HG02623 (cell line): ENCODE measurements at regions not wholly inside any gene's neighbourhood (a gene's known extent, or its start where the extent isn't known, plus 50 kb on each side); places are given as distances from the start of the nearest gene placed in this dataset.

Source experiments
- ATAC-seq: cut with Tn5 transposase; IDR thresholded peaks from one replicate; pipeline ENCODE4 v1.9.1; 2021; ENCODE audit warnings: moderate library complexity; ENCODE audit not compliant: unreplicated experiment

DNA sequence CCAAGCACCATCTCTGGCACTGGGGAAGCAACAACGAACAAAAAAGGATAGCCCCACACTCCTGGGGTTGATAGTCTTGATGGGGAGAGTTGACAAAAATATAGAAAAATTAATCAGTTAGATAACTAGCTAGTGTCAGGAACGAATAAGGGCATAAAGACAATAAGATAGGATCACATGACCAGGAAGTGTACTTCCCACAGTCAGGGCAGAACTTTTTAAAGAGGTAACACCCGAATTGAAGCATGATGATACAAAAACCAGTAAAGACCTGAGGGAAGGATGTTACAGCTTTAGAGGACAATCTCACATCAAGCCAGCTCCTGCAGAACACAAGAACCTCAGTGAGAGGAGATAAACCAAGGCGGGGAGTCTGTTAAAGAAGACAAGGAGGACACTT, 295.4 kb upstream of the CRIM1 start:
- ATAC-seq: peak; percentile 27

DNA sequence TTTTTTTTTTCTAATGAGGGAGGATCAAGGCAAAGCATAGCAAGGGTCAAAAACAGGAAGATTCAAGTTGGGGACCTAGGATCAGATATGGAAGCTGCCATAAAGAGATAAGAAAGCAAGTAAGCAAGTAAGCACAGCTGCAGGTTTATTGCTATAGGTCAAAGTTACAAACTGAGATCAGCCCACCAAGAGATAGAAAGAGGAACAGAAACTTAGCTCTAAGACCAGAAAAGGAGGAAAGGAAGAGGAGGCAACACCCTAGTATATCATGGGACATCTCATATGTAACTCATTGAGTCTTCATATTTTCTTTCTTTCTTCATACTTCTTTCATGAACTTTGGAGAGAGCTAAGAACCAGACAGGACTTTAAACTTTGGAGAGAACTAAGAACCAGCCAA, 295.9 kb upstream of the CRIM1 start:
- peak; percentile 100 for ATAC-seq

GRCh38 chr2:36058953-36059352, 296.6 kb upstream of the CRIM1 start:
- ATAC-seq: peak; percentile 30

GRCh38 chr2:36058076-36058475, 297.5 kb upstream of the CRIM1 start:
- ATAC-seq: no peak

GRCh38 chr2:36052819-36053218, 302.8 kb upstream of the CRIM1 start:
- ATAC-seq: no peak

GRCh38 chr2:36044411-36044810, 311.2 kb upstream of the CRIM1 start:
- ATAC-seq: no peak

GRCh38 chr2:36035137-36035536, 320.4 kb upstream of the CRIM1 start:
- ATAC-seq: no peak

DNA sequence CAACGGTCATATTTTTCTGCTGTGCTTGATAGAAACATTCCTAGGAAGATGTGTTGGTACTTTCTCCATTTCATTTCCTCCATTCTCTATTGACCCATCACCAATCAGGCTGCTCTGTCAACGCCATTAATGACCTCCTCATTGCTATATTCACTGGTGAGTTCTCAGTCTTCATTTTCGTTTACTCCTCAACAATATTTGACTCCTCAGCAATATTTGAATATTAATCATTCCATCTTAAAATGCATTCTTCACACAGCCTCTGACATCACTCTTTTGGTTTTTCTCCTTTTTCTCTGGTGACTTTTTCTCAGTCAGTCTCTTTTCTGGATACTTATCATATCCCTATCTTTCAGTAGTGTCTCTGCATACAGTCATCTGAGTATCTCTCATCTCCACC, 323.5 kb upstream of the CRIM1 start:
- ATAC-seq: no peak

DNA sequence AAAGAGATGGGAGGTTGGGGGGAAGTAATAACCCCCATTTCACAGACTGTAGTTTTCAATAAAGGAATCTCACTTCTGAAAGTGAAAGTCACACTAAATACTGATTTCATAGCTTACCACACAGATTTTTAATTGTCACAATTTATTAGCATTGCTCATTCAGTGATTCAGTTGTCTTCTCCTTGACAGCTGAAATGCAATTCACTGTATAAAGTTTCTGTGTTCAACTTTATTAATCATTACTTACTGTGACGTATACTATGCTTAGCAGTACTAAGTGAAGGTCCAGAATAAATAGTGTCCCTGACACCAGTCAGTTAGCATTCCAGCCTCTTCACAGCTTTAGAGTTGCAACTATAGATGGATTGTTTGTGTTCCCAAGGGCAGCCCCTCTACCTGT, 324.1 kb upstream of the CRIM1 start:
- no peak for ATAC-seq

DNA sequence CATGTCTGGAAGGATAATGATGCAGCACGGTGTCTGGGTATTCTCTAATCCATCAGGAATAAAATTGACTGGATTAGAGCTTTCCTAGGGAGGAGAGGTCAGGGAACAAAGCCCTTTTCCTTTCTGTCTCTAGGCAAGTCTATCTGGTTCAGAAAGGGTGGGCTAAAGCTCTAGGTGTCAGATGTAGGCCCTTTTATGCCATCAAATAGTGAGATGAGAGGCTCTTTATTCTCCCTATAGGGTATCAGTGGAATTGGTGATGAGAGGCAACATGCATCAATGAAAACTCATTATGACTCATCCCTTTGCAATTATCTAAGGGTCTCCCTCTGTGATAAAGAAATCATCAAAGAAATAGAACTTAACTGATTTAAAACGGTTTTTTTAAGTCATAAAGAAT, 328.0 kb upstream of the CRIM1 start:
- no peak for ATAC-seq

GRCh38 chr2:36013064-36013463, 342.5 kb upstream of the CRIM1 start:
- ATAC-seq: no peak

DNA sequence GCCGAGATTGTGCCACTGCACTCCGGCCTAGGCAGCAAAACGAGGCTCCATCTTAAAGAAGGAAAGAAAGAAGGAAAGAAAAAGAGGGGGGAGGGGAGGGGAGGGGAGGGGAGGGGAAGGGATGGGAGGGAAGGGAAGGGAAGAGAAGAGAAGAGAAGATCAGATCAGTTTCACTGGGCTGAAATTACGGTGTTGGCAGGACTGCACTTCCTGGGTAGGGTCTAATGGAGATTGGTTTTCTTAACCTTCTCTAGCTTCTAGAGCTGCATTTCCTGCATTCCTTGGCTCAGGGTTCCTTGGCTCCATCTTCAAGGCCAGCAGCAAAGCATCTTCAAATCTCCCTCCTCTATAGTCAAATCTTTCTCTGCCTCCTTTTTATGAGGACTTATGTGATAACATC, 349.1 kb upstream of the CRIM1 start:
- no peak for ATAC-seq

GRCh38 chr2:36002941-36003340, 352.6 kb upstream of the CRIM1 start:
- no peak for ATAC-seq

- no peak for ATAC-seq
These were observed 358.1 kb upstream of the CRIM1 start for GRCh38 chr2:35997488-35997887.

- no peak for ATAC-seq
These were observed 366.1 kb upstream of the CRIM1 start for GRCh38 chr2:35989503-35989902.

DNA sequence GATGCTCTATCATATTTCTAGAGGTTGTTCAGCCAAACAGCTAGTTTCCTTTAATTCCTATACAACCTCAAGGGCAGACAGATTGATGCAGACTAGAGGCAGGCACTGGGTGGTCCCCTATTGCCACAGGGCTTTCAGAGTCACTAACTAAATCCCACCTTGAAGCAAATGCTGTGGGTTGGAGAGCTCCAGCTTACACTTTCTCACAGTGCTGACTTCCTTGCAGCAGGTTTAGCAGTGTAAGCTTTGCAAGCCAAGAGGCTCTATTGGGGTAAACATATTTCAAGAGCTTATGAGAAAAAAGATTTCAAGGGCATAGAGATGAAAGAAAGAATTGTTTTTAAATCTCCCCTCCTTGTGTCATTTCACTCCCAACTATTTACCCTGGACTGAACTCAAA, 366.5 kb upstream of the CRIM1 start:
- no peak for ATAC-seq

DNA sequence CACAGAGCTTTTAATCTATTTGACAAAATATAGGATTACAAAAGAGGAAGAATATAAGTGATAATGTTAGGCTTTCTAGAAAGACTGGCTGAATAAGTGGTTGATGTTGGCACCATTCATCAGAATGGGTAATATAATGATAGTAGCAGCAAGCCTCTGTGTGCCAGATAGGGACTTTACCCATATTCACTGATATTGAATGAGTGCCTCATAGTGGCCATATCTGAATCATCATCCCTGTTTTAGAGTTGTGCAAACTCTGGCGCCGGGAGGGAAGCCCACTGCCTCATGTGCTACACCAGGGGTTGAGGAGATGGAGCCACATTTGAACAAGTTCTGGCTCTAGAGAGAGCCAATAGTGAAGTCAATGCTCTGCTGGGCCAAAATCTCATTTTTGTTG, 368.7 kb upstream of the CRIM1 start:
- ATAC-seq: no peak

- peak; percentile 98 for ATAC-seq
These were observed 377.4 kb upstream of the CRIM1 start for GRCh38 chr2:35978218-35978617.

DNA sequence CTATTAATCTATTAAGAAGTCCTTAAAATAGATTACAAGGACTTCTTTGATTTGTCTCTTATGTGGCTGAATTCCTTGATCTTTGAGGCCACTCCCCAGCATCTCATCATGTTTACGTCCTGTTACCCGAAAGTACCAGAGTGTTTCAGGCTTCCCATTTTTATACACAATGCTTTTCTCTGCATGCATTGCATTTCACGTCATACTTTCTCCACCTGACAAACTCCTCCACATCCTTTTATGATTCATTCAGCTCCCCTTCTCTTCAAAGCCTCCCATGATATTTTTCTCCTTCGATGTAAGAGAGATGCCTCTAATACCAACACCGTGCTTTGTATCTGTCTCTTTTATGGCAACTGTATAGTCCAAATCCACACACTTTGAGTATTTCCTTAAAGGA, 379.0 kb upstream of the CRIM1 start:
- ATAC-seq: no peak

- no peak for ATAC-seq
These were observed 381.8 kb upstream of the CRIM1 start for GRCh38 chr2:35973737-35974132.

DNA sequence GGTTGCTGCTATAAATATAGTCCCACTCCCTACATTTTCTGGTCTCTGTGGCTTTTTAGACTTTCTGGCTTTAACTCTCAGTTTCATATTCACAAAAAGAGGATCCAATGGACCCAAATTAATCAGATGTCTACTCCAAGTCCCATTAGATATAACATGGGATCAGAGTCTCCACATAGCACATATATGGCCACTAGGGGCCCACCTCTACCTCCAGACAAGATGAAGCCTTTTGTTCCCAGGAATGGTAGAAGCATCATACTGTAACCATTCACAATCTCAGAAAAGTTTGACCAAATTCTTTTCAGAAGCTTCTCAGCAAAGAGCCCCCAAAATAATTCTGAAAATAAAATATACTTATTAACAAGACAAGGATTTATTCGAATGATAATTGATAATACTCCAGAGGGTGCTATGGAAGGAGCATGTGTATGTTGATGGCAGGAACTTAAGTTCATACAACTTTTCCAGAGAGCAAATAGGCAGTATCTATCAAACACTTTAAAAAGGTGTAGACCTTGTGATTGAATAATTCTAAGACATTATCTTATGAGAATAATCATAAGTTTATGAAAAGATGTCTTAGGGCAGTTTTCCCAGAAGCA, 382.3 kb upstream of the CRIM1 start:
- peak; percentile 86 for ATAC-seq

DNA sequence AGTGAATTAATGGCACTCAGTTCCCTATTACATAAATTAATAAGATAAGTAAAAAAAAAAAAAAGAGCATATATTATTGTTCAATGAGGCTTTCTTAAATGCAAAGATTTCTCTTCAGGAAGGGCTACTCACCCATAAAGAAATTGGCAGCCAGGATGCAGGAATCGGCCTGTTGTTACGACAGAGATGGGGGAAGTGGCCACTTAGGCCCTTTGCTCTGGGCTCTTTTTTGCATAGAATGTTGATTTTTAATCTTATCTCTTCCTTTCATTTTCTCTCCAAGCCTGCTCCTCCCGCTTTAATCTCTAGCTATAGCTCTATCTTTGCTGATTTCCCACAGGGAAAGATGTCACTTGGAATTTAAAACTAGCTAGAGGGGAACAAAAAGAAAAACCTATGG, 391.8 kb upstream of the CRIM1 start:
- no peak for ATAC-seq

- no peak for ATAC-seq
These were observed 392.2 kb upstream of the CRIM1 start for GRCh38 chr2:35963357-35963756.
